Activated CD8-positive, alpha-beta memory T cell treated with anti-CD3 and anti-CD28 coated beads, Interleukin-2, amount 10 ng/mL, durations not matched to agents 7 days and 5 days (primary cell): ENCODE measurements at regions not wholly inside any gene's neighbourhood (a gene's known extent, or its start where the extent isn't known, plus 50 kb on each side); places are given as distances from the start of the nearest gene placed in this dataset.
"Not testable (repeated sequence)": the region's sequence is repeated elsewhere in the genome, so short reads cannot be mapped to it uniquely, and the experiment has no call there.

Source experiments
- ATAC-seq: fragments of 150-1000 bp; cut with Tn5 transposase; one replicate; pipeline ENCODE4 v1.10.0; 2021; ENCODE audit warnings: moderate library complexity
- CTCF ChIA-PET: fragments of 350-600 bp; sonication (Branson Sonifier 250); formaldehyde crosslinking; loops from one replicate; lab custom pipeline; 2021; ENCODE audit warnings: antibody characterized with exemption; lab: Charles Lee
- DNase-seq: peaks from one replicate; pipeline ENCODE4 v3.0.0-alpha.2; 2020
- H3K27ac Mint-ChIP-seq: one replicate; pipeline ENCODE4 v1.8.0; 2021; ENCODE audit warnings: mild to moderate bottlenecking, mixed read lengths
- H3K27me3 Mint-ChIP-seq: one replicate; pipeline ENCODE4 v1.8.0; 2021; ENCODE audit warnings: mixed read lengths
- H3K36me3 Mint-ChIP-seq: one replicate; pipeline ENCODE4 v1.8.0; 2021; ENCODE audit warnings: mild to moderate bottlenecking, mixed read lengths
- H3K4me1 Mint-ChIP-seq: one replicate; pipeline ENCODE4 v1.8.0; 2021; ENCODE audit warnings: mixed read lengths
- H3K4me3 Mint-ChIP-seq: one replicate; pipeline ENCODE4 v1.8.0; 2021; ENCODE audit warnings: mild to moderate bottlenecking, moderate library complexity, mixed read lengths
- H3K9me3 Mint-ChIP-seq: one replicate; pipeline ENCODE4 v1.8.0; 2022; ENCODE audit warnings: low read depth, mixed read lengths

GRCh38 chr12:73719223-73719622 is 818.4 kb upstream of the ATXN7L3B start:
- no peaks in the 10 kb centered on the region for H3K27me3 Mint-ChIP-seq
- ATAC-seq (no peak), DNase-seq (no peak)
- H3K36me3 Mint-ChIP-seq, result no peaks in the 10 kb centered on the region
- H3K27ac Mint-ChIP-seq, result no peak overlapping the region
- H3K4me3 Mint-ChIP-seq, result no peak overlapping the region
- no peaks in the 10 kb centered on the region for H3K4me1 Mint-ChIP-seq
- CTCF ChIA-PET, result no interaction called here
- no peaks in the 10 kb centered on the region for H3K9me3 Mint-ChIP-seq

- CTCF ChIA-PET, result no interaction called here
- no peaks in the 10 kb centered on the region for H3K4me1 Mint-ChIP-seq
- no peaks in the 10 kb centered on the region for H3K27me3 Mint-ChIP-seq
Measured at GRCh38 chr12:73726881-73727280, 810.8 kb upstream of the ATXN7L3B start.

GRCh38 chr12:73731658-73732057 is 806.0 kb upstream of the ATXN7L3B start:
- Mint-ChIP-seq H3K36me3 (no peaks in the 10 kb centered on the region), H3K27ac (no peak overlapping the region), H3K9me3 (peaks cover 2% of the 10 kb centered on the region), H3K27me3 (no peaks in the 10 kb centered on the region), H3K4me3 (no peak overlapping the region), H3K4me1 (no peaks in the 10 kb centered on the region)
- ATAC-seq, result no peak
- DNase-seq, result no peak
- CTCF ChIA-PET, result no interaction called here

More at GRCh38 chr12:73726881-73727280, 810.8 kb upstream of the ATXN7L3B start:
- Mint-ChIP-seq H3K27ac (no peak overlapping the region), H3K4me3 (no peak overlapping the region), H3K36me3 (no peaks in the 10 kb centered on the region), H3K9me3 (peaks cover 2% of the 10 kb centered on the region)
- no peak for ATAC-seq
- DNase-seq, result no peak

- no peak overlapping the region for H3K4me3 Mint-ChIP-seq
- no peak for DNase-seq
Measured at GRCh38 chr12:73769337-73769736, 768.3 kb upstream of the ATXN7L3B start.

GRCh38 chr12:73798523-73798922 is 739.1 kb upstream of the ATXN7L3B start:
- Mint-ChIP-seq H3K9me3 (peaks cover 8% of the 10 kb centered on the region), H3K4me3 (no peak overlapping the region), H3K36me3 (no peaks in the 10 kb centered on the region), H3K27me3 (no peaks in the 10 kb centered on the region), H3K4me1 (no peaks in the 10 kb centered on the region), H3K27ac (no peak overlapping the region)
- DNase-seq (no peak), ATAC-seq (no peak)
- CTCF ChIA-PET, result no interaction called here

More at GRCh38 chr12:73769337-73769736, 768.3 kb upstream of the ATXN7L3B start:
- CTCF ChIA-PET, result no interaction called here
- H3K27me3 Mint-ChIP-seq, result no peaks in the 10 kb centered on the region
- H3K27ac Mint-ChIP-seq, result no peak overlapping the region
- no peak for ATAC-seq
- H3K4me1 Mint-ChIP-seq, result no peaks in the 10 kb centered on the region
- no peaks in the 10 kb centered on the region for H3K9me3 Mint-ChIP-seq
- no peaks in the 10 kb centered on the region for H3K36me3 Mint-ChIP-seq

GRCh38 chr12:73815072-73815645 is 722.5 kb upstream of the ATXN7L3B start:
- Mint-ChIP-seq H3K4me3 (no peak overlapping the region), H3K4me1 (no peaks in the 10 kb centered on the region), H3K27me3 (no peaks in the 10 kb centered on the region), H3K27ac (no peak overlapping the region), H3K9me3 (no peaks in the 10 kb centered on the region), H3K36me3 (no peaks in the 10 kb centered on the region)
- ATAC-seq (no peak), DNase-seq (no peak)
- CTCF ChIA-PET, result no interaction called here

GRCh38 chr12:73817161-73817560 is 720.5 kb upstream of the ATXN7L3B start:
- no peak overlapping the region for H3K4me3 Mint-ChIP-seq
- no peaks in the 10 kb centered on the region for H3K4me1 Mint-ChIP-seq
- H3K36me3 Mint-ChIP-seq, result no peaks in the 10 kb centered on the region
- no peaks in the 10 kb centered on the region for H3K27me3 Mint-ChIP-seq
- DNase-seq, result no peak
- H3K9me3 Mint-ChIP-seq, result peaks cover 4% of the 10 kb centered on the region
- ATAC-seq, result no peak
- CTCF ChIA-PET, result no interaction called here
- no peak overlapping the region for H3K27ac Mint-ChIP-seq

GRCh38 chr12:73833746-73834145 is 703.9 kb upstream of the ATXN7L3B start:
- Mint-ChIP-seq H3K27ac (no peak overlapping the region), H3K27me3 (no peaks in the 10 kb centered on the region), H3K4me3 (no peak overlapping the region), H3K4me1 (no peaks in the 10 kb centered on the region), H3K9me3 (no peaks in the 10 kb centered on the region), H3K36me3 (no peaks in the 10 kb centered on the region)
- ATAC-seq (no peak), DNase-seq (no peak)
- CTCF ChIA-PET, result no interaction called here

GRCh38 chr12:73841963-73842362 is 695.7 kb upstream of the ATXN7L3B start:
- H3K36me3 Mint-ChIP-seq, result no peaks in the 10 kb centered on the region
- H3K4me3 Mint-ChIP-seq, result no peak overlapping the region
- no peaks in the 10 kb centered on the region for H3K4me1 Mint-ChIP-seq
- H3K27ac Mint-ChIP-seq, result no peak overlapping the region
- no peak for ATAC-seq
- no peak for DNase-seq
- H3K9me3 Mint-ChIP-seq, result no peaks in the 10 kb centered on the region
- H3K27me3 Mint-ChIP-seq, result no peaks in the 10 kb centered on the region
- CTCF ChIA-PET, result no interaction called here

- CTCF ChIA-PET, result no interaction called here
- Mint-ChIP-seq H3K4me3 (no peak overlapping the region), H3K9me3 (no peaks in the 10 kb centered on the region), H3K27me3 (no peaks in the 10 kb centered on the region), H3K4me1 (no peaks in the 10 kb centered on the region), H3K27ac (no peak overlapping the region), H3K36me3 (no peaks in the 10 kb centered on the region)
- DNase-seq (no peak), ATAC-seq (no peak)
Measured at GRCh38 chr12:73863546-73863945, 674.1 kb upstream of the ATXN7L3B start.

GRCh38 chr12:73867147-73867546 is 670.5 kb upstream of the ATXN7L3B start:
- Mint-ChIP-seq H3K4me1 (no peaks in the 10 kb centered on the region), H3K9me3 (no peaks in the 10 kb centered on the region), H3K4me3 (no peak overlapping the region), H3K27ac (no peak overlapping the region), H3K27me3 (no peaks in the 10 kb centered on the region), H3K36me3 (no peaks in the 10 kb centered on the region)
- DNase-seq (no peak), ATAC-seq (no peak)
- CTCF ChIA-PET, result no interaction called here

GRCh38 chr12:73877291-73877690 is 660.3 kb upstream of the ATXN7L3B start:
- ATAC-seq, DNase-seq, H3K4me1 Mint-ChIP-seq, H3K4me3 Mint-ChIP-seq, H3K27ac Mint-ChIP-seq, H3K9me3 Mint-ChIP-seq, H3K27me3 Mint-ChIP-seq, CTCF ChIA-PET, H3K36me3 Mint-ChIP-seq: not testable (repeated sequence)

GRCh38 chr12:73892201-73892600 is 645.4 kb upstream of the ATXN7L3B start:
- DNase-seq (no peak), ATAC-seq (no peak)
- CTCF ChIA-PET, result no interaction called here
- H3K9me3 Mint-ChIP-seq, result peaks cover 4% of the 10 kb centered on the region
- H3K4me3 Mint-ChIP-seq, result no peak overlapping the region
- no peaks in the 10 kb centered on the region for H3K4me1 Mint-ChIP-seq
- no peaks in the 10 kb centered on the region for H3K27me3 Mint-ChIP-seq
- no peak overlapping the region for H3K27ac Mint-ChIP-seq
- H3K36me3 Mint-ChIP-seq, result no peaks in the 10 kb centered on the region

GRCh38 chr12:73898645-73899044 is 639.0 kb upstream of the ATXN7L3B start:
- ATAC-seq, result no peak
- DNase-seq, result no peak
- Mint-ChIP-seq H3K27ac (no peak overlapping the region), H3K27me3 (no peaks in the 10 kb centered on the region), H3K4me3 (no peak overlapping the region), H3K9me3 (no peaks in the 10 kb centered on the region), H3K36me3 (no peaks in the 10 kb centered on the region), H3K4me1 (no peaks in the 10 kb centered on the region)
- CTCF ChIA-PET, result no interaction called here

GRCh38 chr12:73902260-73902659 is 635.4 kb upstream of the ATXN7L3B start:
- Mint-ChIP-seq H3K36me3 (no peaks in the 10 kb centered on the region), H3K9me3 (peaks cover 4% of the 10 kb centered on the region), H3K27me3 (no peaks in the 10 kb centered on the region), H3K4me3 (no peak overlapping the region), H3K4me1 (no peaks in the 10 kb centered on the region), H3K27ac (no peak overlapping the region)
- DNase-seq, result no peak
- no peak for ATAC-seq
- CTCF ChIA-PET, result no interaction called here
